ENCODE measurements at regions not wholly inside any gene's neighbourhood (a gene's known extent, or its start where the extent isn't known, plus 50 kb on each side); places are given as distances from the start of the nearest gene placed in this dataset.

- no peak for DNase-seq
Observed at GRCh38 chr3:104820959-104821358, 545.8 kb upstream of the ALCAM start.

- DNase-seq: peak; percentile 98
Observed at GRCh38 chr3:104825116-104825515, 541.6 kb upstream of the ALCAM start.

- no peak for DNase-seq
Observed at GRCh38 chr3:104831071-104831470, 535.6 kb upstream of the ALCAM start.

- no peak for DNase-seq
Observed at GRCh38 chr3:104832530-104832929, 534.2 kb upstream of the ALCAM start.

- no peak for DNase-seq
Observed at GRCh38 chr3:104835376-104835775, 531.3 kb upstream of the ALCAM start.

- no peak for DNase-seq
Observed at GRCh38 chr3:104846270-104846669, 520.4 kb upstream of the ALCAM start.

GRCh38 chr3:104849070-104849469, 517.6 kb upstream of the ALCAM start:
- no peak for DNase-seq

- no peak for DNase-seq
Observed at GRCh38 chr3:104854468-104854867, 512.2 kb upstream of the ALCAM start.

- DNase-seq: no peak
Observed at GRCh38 chr3:104855702-104856101, 511.0 kb upstream of the ALCAM start.

- DNase-seq: peak; percentile 20
Observed at GRCh38 chr3:104856741-104857140, 510.0 kb upstream of the ALCAM start.

GRCh38 chr3:104868291-104868690, 498.4 kb upstream of the ALCAM start:
- DNase-seq: no peak

- DNase-seq: no peak
Observed at GRCh38 chr3:104870276-104870675, 496.4 kb upstream of the ALCAM start.

GRCh38 chr3:104873331-104873730, 493.4 kb upstream of the ALCAM start:
- DNase-seq: no peak

GRCh38 chr3:104878395-104878794, 488.3 kb upstream of the ALCAM start:
- no peak for DNase-seq

- no peak for DNase-seq
Observed at GRCh38 chr3:104879919-104880318, 486.8 kb upstream of the ALCAM start.

- no peak for DNase-seq
Observed at GRCh38 chr3:104885214-104885814, 481.4 kb upstream of the ALCAM start.

- no peak for DNase-seq
Observed at GRCh38 chr3:104886220-104886995, 480.3 kb upstream of the ALCAM start.

- DNase-seq: no peak
Observed at GRCh38 chr3:104887069-104887468, 479.6 kb upstream of the ALCAM start.

GRCh38 chr3:104887619-104888018, 479.1 kb upstream of the ALCAM start:
- DNase-seq: no peak

- DNase-seq: peak; percentile 13
Observed at GRCh38 chr3:104892044-104892443, 474.7 kb upstream of the ALCAM start.

GRCh38 chr3:104896624-104897023, 470.1 kb upstream of the ALCAM start:
- no peak for DNase-seq

GRCh38 chr3:104901396-104901795, 465.3 kb upstream of the ALCAM start:
- DNase-seq: no peak

- DNase-seq: no peak
Observed at GRCh38 chr3:104903064-104903463, 463.6 kb upstream of the ALCAM start.

GRCh38 chr3:104906001-104906639, 460.6 kb upstream of the ALCAM start:
- DNase-seq: no peak

Data from NCI-H146 (cell line).